Karpas-422 (cell line): ENCODE measurements at regions not wholly inside any gene's neighbourhood (a gene's known extent, or its start where the extent isn't known, plus 50 kb on each side); places are given as distances from the start of the nearest gene placed in this dataset.
"Not testable (repeated sequence)": the region's sequence is repeated elsewhere in the genome, so short reads cannot be mapped to it uniquely, and the experiment has no call there.

Source experiments
- DNase-seq: peaks from one replicate; pipeline ENCODE4 v3.0.0-alpha.2; 2015
- H2AFZ ChIP-seq: fragments of 200-600 bp; sonication (generic); 2 replicates; pipeline ENCODE4 v1.6.1; 2014; ENCODE audit warnings: antibody characterized with exemption, low read length, mixed read lengths
- H3K27ac ChIP-seq: fragments of 200-600 bp; sonication (generic); 2 replicates; pipeline ENCODE4 v1.5.1; 2014; ENCODE audit warnings: mild to moderate bottlenecking, low read length, moderate library complexity
- H3K27me3 ChIP-seq: fragments of 200-600 bp; sonication (generic); 2 replicates; pipeline ENCODE4 v1.6.1; 2014; ENCODE audit warnings: low read length, mixed read lengths
- H3K36me3 ChIP-seq: fragments of 200-600 bp; sonication (generic); 2 replicates; pipeline ENCODE4 v1.6.1; 2014; ENCODE audit warnings: low read length, mixed read lengths; ENCODE audit not compliant: insufficient read depth
- H3K4me1 ChIP-seq: fragments of 200-600 bp; sonication (generic); 2 replicates; pipeline ENCODE4 v1.6.1; 2014; ENCODE audit warnings: mild to moderate bottlenecking, low read length, mixed read lengths
- H3K4me2 ChIP-seq: fragments of 200-600 bp; sonication (generic); 2 replicates; pipeline ENCODE4 v1.6.1; 2014; ENCODE audit warnings: low read length, low read depth, mild to moderate bottlenecking; ENCODE audit not compliant: poor library complexity, severe bottlenecking
- H3K4me3 ChIP-seq: fragments of 200-600 bp; sonication (generic); 2 replicates; pipeline ENCODE4 v1.5.1; 2014; ENCODE audit warnings: mild to moderate bottlenecking, antibody characterized with exemption, low read length, mixed read lengths
- H3K79me2 ChIP-seq: fragments of 200-600 bp; sonication (generic); 2 replicates; pipeline ENCODE4 v1.6.1; 2014; ENCODE audit warnings: mild to moderate bottlenecking, low read length, mixed read lengths
- H3K9ac ChIP-seq: fragments of 200-600 bp; sonication (generic); 2 replicates; pipeline ENCODE4 v1.6.0; 2014; ENCODE audit warnings: low read length
- H3K9me2 ChIP-seq: fragments of 200-600 bp; sonication (generic), shearing (Covaris generic); replicated peaks from 2 replicates; pipeline ENCODE4 v1.6.0; 2014; ENCODE audit warnings: mild to moderate bottlenecking, low read length, moderate library complexity; ENCODE audit not compliant: insufficient read depth
- H3K9me3 ChIP-seq: fragments of 300-700, 200-600 bp; sonication (generic); 2 replicates; pipeline ENCODE4 v1.6.1; 2014; ENCODE audit warnings: low read length, mixed read lengths
- H4K20me1 ChIP-seq: fragments of 200-600 bp; sonication (generic); 2 replicates; pipeline ENCODE4 v1.6.1; 2014; ENCODE audit warnings: mild to moderate bottlenecking, antibody characterized with exemption, low read length, low read depth; ENCODE audit not compliant: insufficient read depth

- H3K9me3 ChIP-seq: no peaks in the 10 kb centered on the region; the same call in 1 of the 2 replicates
Measured at GRCh38 chr10:36018996-36019395, 376.9 kb upstream of the FZD8 start.

GRCh38 chr10:36017137-36017536 is 375.0 kb upstream of the FZD8 start:
- DNase-seq: no peak
- Histone ChIP-seq H3K36me3 (no peaks in the 10 kb centered on the region), H3K9me2 (no peaks in the 10 kb centered on the region), H3K4me3 (no peak overlapping the region), H3K4me2 (no peak overlapping the region), H3K27ac (no peak overlapping the region), H3K79me2 (no peaks in the 10 kb centered on the region), H4K20me1 (no peaks in the 10 kb centered on the region), H3K9ac (no peak overlapping the region), H3K27me3 (no peaks in the 10 kb centered on the region), H3K9me3 (no peaks in the 10 kb centered on the region), H2AFZ (no peak overlapping the region), H3K4me1 (no peaks in the 10 kb centered on the region)

More at GRCh38 chr10:36018996-36019395, 376.9 kb upstream of the FZD8 start:
- no peaks in the 10 kb centered on the region for H3K4me1 ChIP-seq
- no peak overlapping the region for H3K4me3 ChIP-seq
- H3K79me2 ChIP-seq: no peaks in the 10 kb centered on the region
- no peaks in the 10 kb centered on the region for H3K36me3 ChIP-seq
- no peak overlapping the region for H3K9ac ChIP-seq
- no peak overlapping the region for H3K27ac ChIP-seq
- no peak overlapping the region for H3K4me2 ChIP-seq
- no peak for DNase-seq
- no peaks in the 10 kb centered on the region for H3K27me3 ChIP-seq
- no peaks in the 10 kb centered on the region for H4K20me1 ChIP-seq
- H2AFZ ChIP-seq: no peak overlapping the region
- no peaks in the 10 kb centered on the region for H3K9me2 ChIP-seq

DNA sequence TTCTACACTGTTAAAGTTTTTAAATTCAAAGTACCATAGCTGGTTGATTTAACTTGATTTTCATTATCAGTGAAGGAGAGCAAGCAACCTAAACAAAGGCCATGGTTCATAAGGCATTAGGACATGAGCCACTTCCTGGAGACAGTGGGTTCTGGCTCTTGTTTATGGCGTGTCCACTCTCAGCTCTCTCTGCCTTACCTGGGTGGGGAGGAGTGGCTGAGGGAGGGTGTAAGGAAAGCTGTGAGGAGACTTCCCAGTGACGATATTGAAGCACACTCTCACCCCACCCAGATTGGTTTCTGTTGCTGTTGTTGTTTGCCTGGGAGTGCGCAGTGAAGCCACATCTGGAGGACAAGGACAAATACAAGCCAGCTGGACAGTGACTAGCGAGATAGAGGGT is 365.3 kb upstream of the FZD8 start:
- H3K27ac ChIP-seq: no peak overlapping the region
- no peaks in the 10 kb centered on the region for H3K79me2 ChIP-seq
- no peaks in the 10 kb centered on the region for H3K36me3 ChIP-seq
- H4K20me1 ChIP-seq: no peaks in the 10 kb centered on the region
- no peaks in the 10 kb centered on the region for H3K4me1 ChIP-seq
- no peak overlapping the region for H2AFZ ChIP-seq
- DNase-seq: no peak
- no peaks in the 10 kb centered on the region for H3K9me2 ChIP-seq
- H3K9me3 ChIP-seq: no peaks in the 10 kb centered on the region
- no peak overlapping the region for H3K4me3 ChIP-seq
- no peak overlapping the region for H3K4me2 ChIP-seq
- no peak overlapping the region for H3K9ac ChIP-seq
- H3K27me3 ChIP-seq: no peaks in the 10 kb centered on the region

- Histone ChIP-seq H3K27ac (no peak overlapping the region), H3K9me2 (no peaks in the 10 kb centered on the region), H4K20me1 (no peaks in the 10 kb centered on the region), H3K27me3 (no peaks in the 10 kb centered on the region), H3K36me3 (no peaks in the 10 kb centered on the region), H3K9ac (no peak overlapping the region), H3K9me3 (no peaks in the 10 kb centered on the region), H3K4me3 (no peak overlapping the region), H3K4me1 (no peaks in the 10 kb centered on the region), H3K4me2 (no peak overlapping the region), H2AFZ (no peak overlapping the region), H3K79me2 (no peaks in the 10 kb centered on the region)
- no peak for DNase-seq
Measured at GRCh38 chr10:36003688-36004087, 361.6 kb upstream of the FZD8 start.

- no peaks in the 10 kb centered on the region for H3K27me3 ChIP-seq
- no peaks in the 10 kb centered on the region for H4K20me1 ChIP-seq
- no peaks in the 10 kb centered on the region for H3K36me3 ChIP-seq
- H3K9me3 ChIP-seq: no peaks in the 10 kb centered on the region
- H2AFZ ChIP-seq: no peak overlapping the region
- no peaks in the 10 kb centered on the region for H3K4me1 ChIP-seq
- no peaks in the 10 kb centered on the region for H3K79me2 ChIP-seq
- H3K27ac ChIP-seq: no peak overlapping the region
- DNase-seq: no peak
- no peak overlapping the region for H3K9ac ChIP-seq
- no peak overlapping the region for H3K4me2 ChIP-seq
- H3K4me3 ChIP-seq: no peak overlapping the region
- H3K9me2 ChIP-seq: no peaks in the 10 kb centered on the region
Measured at GRCh38 chr10:36003031-36003600, 361.0 kb upstream of the FZD8 start.

- Histone ChIP-seq H3K27ac (no peak overlapping the region), H3K79me2 (no peaks in the 10 kb centered on the region), H3K9ac (no peak overlapping the region), H3K36me3 (no peaks in the 10 kb centered on the region), H3K4me1 (no peaks in the 10 kb centered on the region), H3K9me3 (no peaks in the 10 kb centered on the region), H4K20me1 (no peaks in the 10 kb centered on the region), H2AFZ (no peak overlapping the region), H3K4me2 (no peak overlapping the region), H3K4me3 (no peak overlapping the region), H3K27me3 (no peaks in the 10 kb centered on the region), H3K9me2 (no peaks in the 10 kb centered on the region)
- DNase-seq: no peak
Measured at GRCh38 chr10:36002445-36002844, 360.3 kb upstream of the FZD8 start.

DNA sequence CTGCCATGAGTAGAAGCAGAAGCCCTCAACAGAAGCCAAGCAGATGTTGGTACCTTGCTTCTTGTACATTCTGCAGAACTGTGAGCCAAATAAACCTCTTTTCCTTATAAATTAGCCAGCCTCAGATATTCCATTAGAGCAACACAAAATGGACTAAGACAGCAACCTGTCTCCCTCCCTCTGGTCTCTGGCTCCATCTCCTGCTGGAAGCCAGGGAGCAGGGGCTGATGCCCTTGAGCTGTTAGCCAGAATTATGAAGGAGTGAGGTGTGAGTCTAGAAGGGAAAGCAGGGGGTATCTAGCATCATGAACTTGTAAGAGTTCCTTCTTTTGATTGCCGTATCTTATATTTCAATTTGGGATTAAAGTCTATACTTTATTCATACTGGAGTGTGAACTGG is 358.7 kb upstream of the FZD8 start:
- H4K20me1 ChIP-seq, H2AFZ ChIP-seq, H3K4me1 ChIP-seq, H3K79me2 ChIP-seq, DNase-seq, H3K27me3 ChIP-seq, H3K4me3 ChIP-seq, H3K4me2 ChIP-seq, H3K36me3 ChIP-seq, H3K27ac ChIP-seq, H3K9me2 ChIP-seq, H3K9ac ChIP-seq, H3K9me3 ChIP-seq: not testable (repeated sequence)

- no peak for DNase-seq
- Histone ChIP-seq H3K36me3 (no peaks in the 10 kb centered on the region), H3K4me2 (no peak overlapping the region), H2AFZ (no peak overlapping the region), H3K9me3 (no peaks in the 10 kb centered on the region), H3K4me3 (no peak overlapping the region), H4K20me1 (no peaks in the 10 kb centered on the region), H3K27me3 (no peaks in the 10 kb centered on the region), H3K9ac (no peak overlapping the region), H3K27ac (no peak overlapping the region), H3K4me1 (no peaks in the 10 kb centered on the region), H3K9me2 (no peaks in the 10 kb centered on the region), H3K79me2 (no peaks in the 10 kb centered on the region)
Measured at GRCh38 chr10:35998026-35998425, 355.9 kb upstream of the FZD8 start.

GRCh38 chr10:35995485-35995884 is 353.4 kb upstream of the FZD8 start:
- H3K9ac ChIP-seq: no peak overlapping the region
- H4K20me1 ChIP-seq: no peaks in the 10 kb centered on the region
- H3K4me1 ChIP-seq: no peaks in the 10 kb centered on the region
- no peak for DNase-seq
- H3K9me3 ChIP-seq: no peaks in the 10 kb centered on the region
- H3K79me2 ChIP-seq: no peaks in the 10 kb centered on the region
- H3K27ac ChIP-seq: no peak overlapping the region
- no peaks in the 10 kb centered on the region for H3K9me2 ChIP-seq
- H3K27me3 ChIP-seq: no peaks in the 10 kb centered on the region
- H3K36me3 ChIP-seq: no peaks in the 10 kb centered on the region
- no peak overlapping the region for H3K4me3 ChIP-seq
- H2AFZ ChIP-seq: no peak overlapping the region
- H3K4me2 ChIP-seq: no peak overlapping the region
